ENCODE measurements at regions not wholly inside any gene's neighbourhood (a gene's known extent, or its start where the extent isn't known, plus 50 kb on each side); places are given as distances from the start of the nearest gene placed in this dataset.
"Not testable (repeated sequence)": the region's sequence is repeated elsewhere in the genome, so short reads cannot be mapped to it uniquely, and the experiment has no call there.

DNA sequence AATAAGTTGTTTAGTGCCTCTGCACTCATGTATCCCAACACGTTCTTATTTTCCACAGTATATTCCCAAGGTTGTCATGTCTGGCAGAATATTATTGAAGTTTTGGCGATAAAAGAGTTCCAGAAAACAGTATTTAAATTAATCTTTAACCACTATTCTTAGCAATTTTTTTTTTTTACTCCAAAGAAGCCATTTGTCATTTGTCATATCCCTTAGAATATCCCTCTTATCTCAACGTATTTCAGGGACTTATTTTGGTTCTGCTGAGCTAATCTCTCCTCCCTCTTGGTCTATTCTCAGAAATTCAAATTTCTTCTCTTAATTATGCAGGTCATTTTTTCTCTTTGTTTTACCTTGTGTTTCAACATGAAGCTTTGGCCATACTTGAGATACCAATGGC, 643.4 kb downstream of the ANKRD7 start:
- no peak overlapping the region for H3K27ac ChIP-seq (ENCODE audit: low read depth in 1 of 2, low read length in 2 of 2)
- DNase-seq (no peak), ATAC-seq (ENCODE audit: low FRiP score) (no peak)
- intact Hi-C loops (cut with DNase I) = no loop called here
- 5 to 6% methylated on average over 3 of the region's 3 CpGs for WGBS, 2 donors
- no peaks in the 10 kb centered on the region for H3K27me3 ChIP-seq (ENCODE audit: control insufficient read depth in 1 of 2, insufficient read depth in 2 of 2, low read length in 1 of 2)
- no peaks in the 10 kb centered on the region for H3K4me1 ChIP-seq (ENCODE audit: control insufficient read depth in 1 of 2, insufficient read depth in 2 of 2, low read length in 2 of 2)
- H3K4me3 ChIP-seq (ENCODE audit: low read length in 2 of 2) = no peak overlapping the region
- no peaks in the 10 kb centered on the region for H3K9me3 ChIP-seq (ENCODE audit: control insufficient read depth, low read length)
- no peaks in the 10 kb centered on the region for H3K36me3 ChIP-seq (ENCODE audit: control insufficient read depth in 1 of 2, insufficient read depth in 2 of 2, low read length in 1 of 2)

DNA sequence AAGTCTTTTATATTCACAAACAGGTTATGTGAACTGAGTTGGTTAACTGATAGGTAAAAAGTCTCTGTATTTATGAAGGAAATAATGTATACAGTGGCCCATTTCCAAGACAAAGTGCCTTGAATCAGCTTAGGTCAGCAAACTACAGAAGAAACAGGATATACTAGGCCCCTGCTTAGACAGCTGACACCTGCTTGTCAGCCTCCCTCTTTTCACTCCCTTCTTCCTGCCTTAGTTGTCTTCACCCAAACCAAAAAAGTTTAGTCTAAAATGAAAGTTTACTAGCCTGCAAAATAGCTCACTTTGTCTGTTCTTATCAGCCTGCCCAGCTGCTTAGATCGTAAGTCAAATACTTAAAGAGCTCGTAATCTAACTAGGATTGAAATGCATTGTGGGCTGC, 644.6 kb downstream of the ANKRD7 start:
- DNase-seq; H3K9me3 ChIP-seq (ENCODE audit: control insufficient read depth, low read length); H3K36me3 ChIP-seq (ENCODE audit: control insufficient read depth in 1 of 2, insufficient read depth in 2 of 2, low read length in 1 of 2); H3K4me3 ChIP-seq (ENCODE audit: low read length in 2 of 2); intact Hi-C loops (cut with DNase I); ATAC-seq (ENCODE audit: low FRiP score); H3K4me1 ChIP-seq (ENCODE audit: control insufficient read depth in 1 of 2, insufficient read depth in 2 of 2, low read length in 2 of 2); H3K27ac ChIP-seq (ENCODE audit: low read depth in 1 of 2, low read length in 2 of 2); H3K27me3 ChIP-seq (ENCODE audit: control insufficient read depth in 1 of 2, insufficient read depth in 2 of 2, low read length in 1 of 2): not testable (repeated sequence)
- 63 to 79% methylated on average over 2 of the region's 2 CpGs for WGBS, 2 donors

DNA sequence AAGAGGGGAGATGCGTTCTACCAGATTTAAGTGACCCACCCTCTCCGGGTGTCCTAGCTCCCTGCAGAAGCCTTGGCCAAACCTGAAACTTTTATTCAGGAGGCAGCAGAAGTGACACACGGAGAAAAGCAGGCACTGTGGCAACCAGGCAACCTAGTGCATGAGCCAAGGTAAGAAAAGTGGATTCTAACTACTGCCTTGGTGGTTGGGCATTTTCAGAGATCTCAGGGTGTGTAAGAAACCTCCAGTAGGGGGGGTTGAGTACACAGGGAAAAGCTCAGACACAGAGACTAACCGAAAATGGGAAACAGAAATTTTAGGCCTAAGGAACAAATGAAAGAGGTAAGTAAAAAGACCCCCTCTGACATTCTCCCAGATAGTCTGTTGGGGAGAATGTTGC, 645.7 kb downstream of the ANKRD7 start:
- H3K27me3 ChIP-seq (ENCODE audit: control insufficient read depth in 1 of 2, insufficient read depth in 2 of 2, low read length in 1 of 2) = no peaks in the 10 kb centered on the region
- intact Hi-C loops (cut with DNase I) = no loop called here
- H3K4me1 ChIP-seq (ENCODE audit: control insufficient read depth in 1 of 2, insufficient read depth in 2 of 2, low read length in 2 of 2) = no peaks in the 10 kb centered on the region
- no peaks in the 10 kb centered on the region for H3K36me3 ChIP-seq (ENCODE audit: control insufficient read depth in 1 of 2, insufficient read depth in 2 of 2, low read length in 1 of 2)
- WGBS, 2 donors = 89 to 91% methylated on average over 4 of the region's 4 CpGs
- ATAC-seq (ENCODE audit: low FRiP score) = no peak
- no peak for DNase-seq
- no peak overlapping the region for H3K4me3 ChIP-seq (ENCODE audit: low read length in 2 of 2)
- no peak overlapping the region for H3K27ac ChIP-seq (ENCODE audit: low read depth in 1 of 2, low read length in 2 of 2)
- no peaks in the 10 kb centered on the region for H3K9me3 ChIP-seq (ENCODE audit: control insufficient read depth, low read length)

DNA sequence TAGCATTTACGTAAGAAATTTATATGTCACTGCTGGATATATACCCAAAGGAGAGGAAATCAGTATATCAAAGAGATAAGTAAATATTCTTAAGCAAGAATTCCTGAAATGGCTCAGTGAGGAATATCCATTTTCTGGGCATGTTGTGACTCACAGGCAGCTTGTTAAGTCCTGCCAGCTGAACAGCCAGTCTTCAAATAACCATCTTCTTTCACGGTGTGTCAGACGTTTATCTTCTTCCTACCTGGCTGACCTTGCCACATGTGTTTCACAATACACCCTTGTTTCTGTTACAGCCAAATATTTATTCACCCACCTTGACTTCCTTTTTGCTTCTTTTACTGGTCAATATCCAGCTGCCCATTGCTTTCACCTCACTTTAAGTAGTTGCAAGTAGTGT, 648.1 kb downstream of the ANKRD7 start:
- H3K4me3 ChIP-seq (ENCODE audit: low read length in 2 of 2) = no peak overlapping the region
- ATAC-seq (ENCODE audit: low FRiP score) (no peak), DNase-seq (no peak)
- H3K4me1 ChIP-seq (ENCODE audit: control insufficient read depth in 1 of 2, insufficient read depth in 2 of 2, low read length in 2 of 2) = no peaks in the 10 kb centered on the region
- H3K36me3 ChIP-seq (ENCODE audit: control insufficient read depth in 1 of 2, insufficient read depth in 2 of 2, low read length in 1 of 2) = no peaks in the 10 kb centered on the region
- intact Hi-C loops (cut with DNase I) = no loop called here
- WGBS, 2 donors = 44 to 60% methylated on average over 3 of the region's 3 CpGs
- H3K9me3 ChIP-seq (ENCODE audit: control insufficient read depth, low read length) = no peaks in the 10 kb centered on the region
- H3K27ac ChIP-seq (ENCODE audit: low read depth in 1 of 2, low read length in 2 of 2) = no peak overlapping the region
- H3K27me3 ChIP-seq (ENCODE audit: control insufficient read depth in 1 of 2, insufficient read depth in 2 of 2, low read length in 1 of 2) = no peaks in the 10 kb centered on the region

DNA sequence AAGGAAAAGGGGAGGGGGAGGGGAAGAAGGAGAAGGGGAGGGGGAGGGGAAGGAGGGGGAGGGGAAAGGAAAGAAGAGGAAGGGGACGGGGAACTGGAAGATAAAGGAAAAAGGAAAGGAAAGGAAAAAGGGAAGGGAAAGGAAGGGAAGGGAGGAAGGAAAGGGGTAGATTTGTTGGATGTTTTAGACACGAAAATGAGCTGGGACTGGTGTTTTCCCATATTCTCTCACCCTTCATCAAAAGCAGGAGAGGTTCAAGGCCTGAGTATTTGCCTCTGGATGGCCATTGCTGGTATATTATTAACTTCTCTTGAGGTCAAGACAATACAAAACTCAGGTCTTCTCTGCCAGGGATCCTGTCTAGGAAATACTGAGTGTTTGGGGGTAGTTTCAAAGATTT, 652.7 kb downstream of the ANKRD7 start:
- Histone ChIP-seq H3K27me3 (ENCODE audit: control insufficient read depth in 1 of 2, insufficient read depth in 2 of 2, low read length in 1 of 2) (no peaks in the 10 kb centered on the region), H3K36me3 (ENCODE audit: control insufficient read depth in 1 of 2, insufficient read depth in 2 of 2, low read length in 1 of 2) (no peaks in the 10 kb centered on the region), H3K4me1 (ENCODE audit: control insufficient read depth in 1 of 2, insufficient read depth in 2 of 2, low read length in 2 of 2) (no peaks in the 10 kb centered on the region), H3K4me3 (ENCODE audit: low read length in 2 of 2) (no peak overlapping the region), H3K27ac (ENCODE audit: low read depth in 1 of 2, low read length in 2 of 2) (no peak overlapping the region), H3K9me3 (ENCODE audit: control insufficient read depth, low read length) (no peaks in the 10 kb centered on the region)
- intact Hi-C loops (cut with DNase I) = no loop called here
- DNase-seq (no peak), ATAC-seq (ENCODE audit: low FRiP score) (no peak)
- WGBS, 2 donors = 67 to 82% methylated on average over 2 of the region's 2 CpGs

DNA sequence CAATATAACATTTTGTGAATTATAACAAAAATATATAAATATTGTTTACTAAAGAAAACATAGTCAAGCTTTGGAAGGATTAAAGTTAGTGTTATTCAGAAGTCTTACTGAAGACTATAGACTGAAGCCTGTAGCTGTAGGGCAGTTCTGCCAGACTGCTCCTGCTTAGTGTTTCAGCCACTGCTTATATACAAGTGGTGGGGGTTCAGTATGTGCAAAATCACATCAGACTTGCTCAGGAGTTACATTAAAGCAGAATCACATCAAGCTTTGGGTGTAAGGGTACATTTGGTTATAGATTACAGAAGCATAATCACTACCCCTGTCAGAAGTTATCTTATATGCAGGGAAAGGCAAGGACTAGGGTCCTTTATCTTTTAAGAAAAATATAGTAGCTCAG, 653.8 kb downstream of the ANKRD7 start:
- no peaks in the 10 kb centered on the region for H3K27me3 ChIP-seq (ENCODE audit: control insufficient read depth in 1 of 2, insufficient read depth in 2 of 2, low read length in 1 of 2)
- no peaks in the 10 kb centered on the region for H3K36me3 ChIP-seq (ENCODE audit: control insufficient read depth in 1 of 2, insufficient read depth in 2 of 2, low read length in 1 of 2)
- no peaks in the 10 kb centered on the region for H3K9me3 ChIP-seq (ENCODE audit: control insufficient read depth, low read length)
- H3K4me3 ChIP-seq (ENCODE audit: low read length in 2 of 2) = no peak overlapping the region
- H3K27ac ChIP-seq (ENCODE audit: low read depth in 1 of 2, low read length in 2 of 2) = no peak overlapping the region
- DNase-seq (no peak), ATAC-seq (ENCODE audit: low FRiP score) (no peak)
- intact Hi-C loops (cut with DNase I) = no loop called here
- no peaks in the 10 kb centered on the region for H3K4me1 ChIP-seq (ENCODE audit: control insufficient read depth in 1 of 2, insufficient read depth in 2 of 2, low read length in 2 of 2)

DNA sequence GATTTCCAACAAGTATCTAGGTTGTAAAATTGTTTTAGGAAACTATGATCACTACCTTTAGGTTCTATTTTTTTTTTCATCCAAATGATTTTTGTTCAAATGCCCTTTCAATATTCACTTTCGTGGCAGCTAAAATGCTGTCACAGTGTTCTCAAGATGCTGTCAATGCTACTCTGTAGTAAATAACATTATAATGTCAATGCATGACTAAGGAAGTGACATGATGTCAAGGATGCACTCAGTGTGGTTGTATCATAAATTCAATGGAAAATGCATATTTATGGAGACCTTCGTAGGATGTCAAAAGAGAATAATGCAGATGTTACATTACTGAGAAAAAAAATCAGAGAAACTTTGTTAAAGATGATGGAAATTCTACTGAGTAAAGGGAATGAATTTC, 673.8 kb downstream of the ANKRD7 start:
- DNase-seq (no peak), ATAC-seq (ENCODE audit: low FRiP score) (no peak)
- 75 to 84% methylated on average over 2 of the region's 2 CpGs for WGBS, 2 donors
- intact Hi-C loops (cut with DNase I) = no loop called here
- H3K4me1 ChIP-seq (ENCODE audit: control insufficient read depth in 1 of 2, insufficient read depth in 2 of 2, low read length in 2 of 2) = no peaks in the 10 kb centered on the region
- H3K4me3 ChIP-seq (ENCODE audit: low read length in 2 of 2) = no peak overlapping the region
- no peaks in the 10 kb centered on the region for H3K9me3 ChIP-seq (ENCODE audit: control insufficient read depth, low read length)
- no peaks in the 10 kb centered on the region for H3K27me3 ChIP-seq (ENCODE audit: control insufficient read depth in 1 of 2, insufficient read depth in 2 of 2, low read length in 1 of 2)
- no peaks in the 10 kb centered on the region for H3K36me3 ChIP-seq (ENCODE audit: control insufficient read depth in 1 of 2, insufficient read depth in 2 of 2, low read length in 1 of 2)
- no peak overlapping the region for H3K27ac ChIP-seq (ENCODE audit: low read depth in 1 of 2, low read length in 2 of 2)

DNA sequence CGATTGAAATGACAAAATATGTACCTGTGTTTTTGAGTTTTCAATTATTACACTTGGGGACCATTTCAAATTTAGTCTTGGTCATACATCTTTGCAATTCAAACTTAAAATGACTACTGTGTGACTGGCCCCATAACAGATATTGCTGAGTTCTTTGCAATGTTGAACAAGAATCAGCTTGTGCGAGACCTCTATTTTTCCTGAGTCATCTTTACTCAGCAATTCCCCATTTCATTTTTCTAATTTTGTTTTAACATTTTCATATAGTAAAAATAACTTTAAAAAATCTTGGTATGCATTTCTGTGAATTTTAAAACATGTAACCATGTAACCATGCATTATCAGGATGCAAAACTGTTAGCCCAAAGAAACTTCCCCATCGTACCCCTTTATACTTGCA, 678.1 kb downstream of the ANKRD7 start:
- Histone ChIP-seq H3K27ac (ENCODE audit: low read depth in 1 of 2, low read length in 2 of 2) (no peak overlapping the region), H3K4me3 (ENCODE audit: low read length in 2 of 2) (no peak overlapping the region), H3K4me1 (ENCODE audit: control insufficient read depth in 1 of 2, insufficient read depth in 2 of 2, low read length in 2 of 2) (no peaks in the 10 kb centered on the region), H3K36me3 (ENCODE audit: control insufficient read depth in 1 of 2, insufficient read depth in 2 of 2, low read length in 1 of 2) (no peaks in the 10 kb centered on the region), H3K27me3 (ENCODE audit: control insufficient read depth in 1 of 2, insufficient read depth in 2 of 2, low read length in 1 of 2) (no peaks in the 10 kb centered on the region), H3K9me3 (ENCODE audit: control insufficient read depth, low read length) (no peaks in the 10 kb centered on the region)
- intact Hi-C loops (cut with DNase I) = no loop called here
- WGBS, 2 donors = 81 to 82% methylated on average over 3 of the region's 3 CpGs
- DNase-seq (no peak), ATAC-seq (ENCODE audit: low FRiP score) (no peak)

DNA sequence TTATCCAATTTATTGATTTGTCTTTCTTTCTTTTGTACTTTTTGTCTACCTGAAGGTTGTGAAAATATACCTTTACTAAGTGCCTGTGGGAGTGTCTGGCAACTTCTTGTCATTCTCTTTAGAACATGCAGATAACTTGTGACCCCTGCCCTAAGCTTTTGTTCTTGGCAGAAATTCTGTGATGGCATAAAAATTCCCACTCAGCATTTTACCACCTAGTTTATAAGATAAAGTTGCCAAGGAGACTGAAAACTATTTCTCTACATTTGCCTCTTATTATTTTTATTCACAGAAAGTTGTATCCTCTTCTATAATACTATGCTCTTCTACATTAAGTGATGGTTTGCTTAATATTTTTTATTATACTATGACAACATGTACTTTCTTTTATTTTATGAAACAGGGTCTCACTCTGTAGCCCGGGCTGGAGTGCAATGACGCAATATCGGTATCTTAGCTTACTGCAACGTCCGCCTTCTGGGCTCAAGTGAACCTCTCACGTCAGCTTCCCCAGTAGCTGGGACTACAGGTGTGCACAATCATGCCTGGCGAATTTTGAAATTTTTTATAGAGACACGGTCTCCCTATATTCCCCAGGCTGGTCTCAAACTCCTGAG, 683.5 kb downstream of the ANKRD7 start:
- intact Hi-C loops (cut with DNase I) = no loop called here
- Histone ChIP-seq H3K27me3 (ENCODE audit: control insufficient read depth in 1 of 2, insufficient read depth in 2 of 2, low read length in 1 of 2) (no peaks in the 10 kb centered on the region), H3K4me3 (ENCODE audit: low read length in 2 of 2) (no peak overlapping the region), H3K9me3 (ENCODE audit: control insufficient read depth, low read length) (no peaks in the 10 kb centered on the region), H3K4me1 (ENCODE audit: control insufficient read depth in 1 of 2, insufficient read depth in 2 of 2, low read length in 2 of 2) (no peaks in the 10 kb centered on the region), H3K27ac (ENCODE audit: low read depth in 1 of 2, low read length in 2 of 2) (no peak overlapping the region), H3K36me3 (ENCODE audit: control insufficient read depth in 1 of 2, insufficient read depth in 2 of 2, low read length in 1 of 2) (no peaks in the 10 kb centered on the region)
- no peak for DNase-seq
- 88 to 92% methylated on average over 8 of the region's 8 CpGs for WGBS, 2 donors
- ATAC-seq (ENCODE audit: low FRiP score) = no peak

Measured in aorta (tissue), 5 donors.